AG04449 (cell line): ENCODE measurements at regions not wholly inside any gene's neighbourhood (a gene's known extent, or its start where the extent isn't known, plus 50 kb on each side); places are given as distances from the start of the nearest gene placed in this dataset.

Experiments
- CTCF ChIA-PET: fragments of 350-600 bp; formaldehyde crosslinking; extraction: SDS; loops from one replicate; lab custom pipeline; 2021; ENCODE audit warnings: antibody characterized with exemption; lab: Yijun Ruan, JAX
- POLR2A ChIA-PET: fragments of 400-600, 350-600 bp; formaldehyde crosslinking; extraction: SDS; loops from one replicate; lab custom pipeline; 2020; ENCODE audit warnings: antibody characterized with exemption, inconsistent platforms; lab: Yijun Ruan, JAX
- DNase-seq: peaks from one replicate; pipeline ENCODE4 v3.0.0-alpha.2; 2010; ENCODE audit warnings: low read depth, low spot score
- H3K4me3 ChIP-seq: 2 replicates; pipeline ENCODE4 v1.5.1; 2011; ENCODE audit warnings: low read depth, mild to moderate bottlenecking, control low read depth, low read length
- CTCF ChIP-seq: IDR thresholded peaks from one replicate; pipeline ENCODE4 v1.5.1; 2011; ENCODE audit warnings: mild to moderate bottlenecking, moderate library complexity, low read length, control low read depth, inconsistent platforms; ENCODE audit not compliant: insufficient read depth; ENCODE audit errors: missing control alignments

- no peak for DNase-seq
- no peak overlapping the region for H3K4me3 ChIP-seq
- ChIA-PET CTCF (no interaction called here), POLR2A (no interaction called here)
- no peak for TF ChIP-seq CTCF
These were observed 104.6 kb upstream of the CTBP2 start for GRCh38 chr10:125264757-125265578.

- no peak for TF ChIP-seq CTCF
- DNase-seq = no peak
- ChIA-PET POLR2A (no interaction called here), CTCF (interaction anchor here (0.6 kb wide), 1 partner anchor 19 kb away, joined by 3 read pairs; no protein-coding TSS in a partner anchor)
- H3K4me3 ChIP-seq = no peak overlapping the region
These were observed 103.7 kb upstream of the CTBP2 start for GRCh38 chr10:125264091-125264490.

- DNase-seq = no peak
- POLR2A ChIA-PET = no interaction called here
- no peak overlapping the region for H3K4me3 ChIP-seq
- CTCF ChIA-PET = interaction anchor here (0.6 kb wide), 1 partner anchor 20 kb away, joined by 3 read pairs; no protein-coding TSS in a partner anchor
- no peak for TF ChIP-seq CTCF
These were observed 103.2 kb upstream of the CTBP2 start for GRCh38 chr10:125263551-125263950.

GRCh38 chr10:125262920-125263319 is 102.6 kb upstream of the CTBP2 start:
- ChIA-PET CTCF (no interaction called here), POLR2A (no interaction called here)
- TF ChIP-seq CTCF = no peak
- no peak overlapping the region for H3K4me3 ChIP-seq
- no peak for DNase-seq

GRCh38 chr10:125262409-125262808 is 102.0 kb upstream of the CTBP2 start:
- CTCF ChIA-PET = no interaction called here
- POLR2A ChIA-PET = no interaction called here
- TF ChIP-seq CTCF = no peak
- DNase-seq = no peak
- H3K4me3 ChIP-seq = no peak overlapping the region

- DNase-seq = no peak
- no peak for TF ChIP-seq CTCF
- no peak overlapping the region for H3K4me3 ChIP-seq
- CTCF ChIA-PET = no interaction called here
- POLR2A ChIA-PET = no interaction called here
These were observed 101.3 kb upstream of the CTBP2 start for GRCh38 chr10:125261491-125262186.
